ENCODE measurements at regions not wholly inside any gene's neighbourhood (a gene's known extent, or its start where the extent isn't known, plus 50 kb on each side); places are given as distances from the start of the nearest gene placed in this dataset.

- Histone ChIP-seq H3K4me3 (replicated peaks; ENCODE audit: insufficient read depth, low read length) (no peak overlapping the region), H3K27me3 (ENCODE audit: insufficient read depth, poor library complexity, severe bottlenecking) (no peaks in the 10 kb centered on the region), H3K27ac (replicated peaks) (no peak overlapping the region)
- peak; percentile 8 to 14 for DNase-seq (ENCODE audit: low read depth in 1 of 2, low spot score in 1 of 2)
- TF ChIP-seq REST (IDR thresholded peaks at IDR 0.05; ENCODE audit: insufficient replicate concordance, low read depth) = no peak
- TF ChIP-seq GABPA (IDR thresholded peaks at IDR 0.05; ENCODE audit: low read depth) = no peak
- TF ChIP-seq SPI1 (IDR thresholded peaks at IDR 0.05; ENCODE audit: borderline replicate concordance, low read depth) = no peak
- no peak for TF ChIP-seq POLR2AphosphoS5 (IDR thresholded peaks at IDR 0.05; ENCODE audit: low read depth)
Measured at GRCh38 chr20:48467622-48468021, 360.2 kb downstream of the PREX1 start.

DNA sequence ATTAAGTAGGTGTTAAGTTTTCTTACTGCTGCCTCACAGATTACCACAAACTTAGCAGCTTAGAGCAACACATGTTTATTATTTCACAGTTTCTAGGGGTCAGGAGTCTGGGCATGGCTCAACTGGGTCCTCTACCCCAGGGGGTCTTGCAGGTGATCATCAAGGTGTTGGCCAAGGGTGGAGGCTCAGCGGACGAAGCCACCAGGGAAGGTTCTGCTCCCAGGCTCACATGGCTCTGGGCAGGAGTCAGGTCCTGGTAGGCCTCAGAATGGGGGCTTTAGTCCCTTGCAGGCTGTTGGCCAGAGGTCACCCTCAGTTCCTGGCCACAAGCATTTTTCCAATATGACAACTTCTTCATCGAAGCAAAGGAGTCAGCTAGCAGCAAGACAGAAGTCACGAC, 362.5 kb downstream of the PREX1 start:
- no peak for TF ChIP-seq GABPA (IDR thresholded peaks at IDR 0.05; ENCODE audit: low read depth)
- TF ChIP-seq SPI1 (IDR thresholded peaks at IDR 0.05; ENCODE audit: borderline replicate concordance, low read depth) = no peak
- TF ChIP-seq, protein P1, sequence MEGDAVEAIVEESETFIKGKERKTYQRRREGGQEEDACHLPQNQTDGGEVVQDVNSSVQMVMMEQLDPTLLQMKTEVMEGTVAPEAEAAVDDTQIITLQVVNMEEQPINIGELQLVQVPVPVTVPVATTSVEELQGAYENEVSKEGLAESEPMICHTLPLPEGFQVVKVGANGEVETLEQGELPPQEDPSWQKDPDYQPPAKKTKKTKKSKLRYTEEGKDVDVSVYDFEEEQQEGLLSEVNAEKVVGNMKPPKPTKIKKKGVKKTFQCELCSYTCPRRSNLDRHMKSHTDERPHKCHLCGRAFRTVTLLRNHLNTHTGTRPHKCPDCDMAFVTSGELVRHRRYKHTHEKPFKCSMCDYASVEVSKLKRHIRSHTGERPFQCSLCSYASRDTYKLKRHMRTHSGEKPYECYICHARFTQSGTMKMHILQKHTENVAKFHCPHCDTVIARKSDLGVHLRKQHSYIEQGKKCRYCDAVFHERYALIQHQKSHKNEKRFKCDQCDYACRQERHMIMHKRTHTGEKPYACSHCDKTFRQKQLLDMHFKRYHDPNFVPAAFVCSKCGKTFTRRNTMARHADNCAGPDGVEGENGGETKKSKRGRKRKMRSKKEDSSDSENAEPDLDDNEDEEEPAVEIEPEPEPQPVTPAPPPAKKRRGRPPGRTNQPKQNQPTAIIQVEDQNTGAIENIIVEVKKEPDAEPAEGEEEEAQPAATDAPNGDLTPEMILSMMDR (IDR thresholded peaks at IDR 0.05; ENCODE audit: insufficient read depth, low read length) = no peak
- TF ChIP-seq REST (IDR thresholded peaks at IDR 0.05; ENCODE audit: insufficient replicate concordance, low read depth) = no peak
- TF ChIP-seq POLR2AphosphoS5 (IDR thresholded peaks at IDR 0.05; ENCODE audit: low read depth) = no peak
- no peak overlapping the region for H3K27ac ChIP-seq (replicated peaks)
- no peak for DNase-seq (ENCODE audit: low read depth in 1 of 2, low spot score in 1 of 2)
- no peaks in the 10 kb centered on the region for H3K27me3 ChIP-seq (ENCODE audit: insufficient read depth, poor library complexity, severe bottlenecking)
- no peak overlapping the region for H3K4me3 ChIP-seq (replicated peaks; ENCODE audit: insufficient read depth, low read length)

DNA sequence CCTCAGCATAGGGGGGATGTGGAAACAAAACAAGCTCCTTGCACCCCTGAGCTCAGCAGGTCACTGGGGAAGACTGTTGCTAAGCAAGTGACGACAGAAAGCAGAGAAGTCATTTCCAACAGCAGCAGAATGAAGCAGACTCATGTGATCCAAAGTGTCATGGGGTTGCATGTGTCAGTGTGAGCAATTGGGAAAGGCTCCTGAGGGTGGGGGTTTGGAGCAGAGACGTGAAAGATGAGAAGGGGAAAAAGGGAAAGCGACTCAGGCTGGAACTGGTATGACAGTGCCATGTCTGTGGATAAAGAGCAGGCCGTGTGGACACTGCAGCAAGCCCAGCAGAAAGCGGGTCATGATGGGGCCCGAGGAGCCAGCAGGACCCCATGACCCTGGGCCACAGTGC, 363.9 kb downstream of the PREX1 start:
- no peak overlapping the region for H3K4me3 ChIP-seq (replicated peaks; ENCODE audit: insufficient read depth, low read length)
- no peaks in the 10 kb centered on the region for H3K27me3 ChIP-seq (ENCODE audit: insufficient read depth, poor library complexity, severe bottlenecking)
- H3K27ac ChIP-seq (replicated peaks) = no peak overlapping the region
- TF ChIP-seq, protein P1 (IDR thresholded peaks at IDR 0.05; ENCODE audit: insufficient read depth, low read length) = no peak
- TF ChIP-seq GABPA (IDR thresholded peaks at IDR 0.05; ENCODE audit: low read depth) (no peak), REST (IDR thresholded peaks at IDR 0.05; ENCODE audit: insufficient replicate concordance, low read depth) (no peak), POLR2AphosphoS5 (IDR thresholded peaks at IDR 0.05; ENCODE audit: low read depth) (no peak)
- no peak for DNase-seq (ENCODE audit: low read depth in 1 of 2, low spot score in 1 of 2)
